ENCODE measurements at regions not wholly inside any gene's neighbourhood (a gene's known extent, or its start where the extent isn't known, plus 50 kb on each side); places are given as distances from the start of the nearest gene placed in this dataset.

GRCh38 chr12:45535610-45536180, 193.8 kb upstream of the ARID2 start:
- Mint-ChIP-seq H3K9me3 (ENCODE audit: low read depth) (no peaks in the 10 kb centered on the region), H3K36me3 (no peaks in the 10 kb centered on the region), H3K27ac (no peak overlapping the region), H3K4me1 (no peaks in the 10 kb centered on the region), H3K27me3 (peaks cover 16% of the 10 kb centered on the region), H3K4me3 (no peak overlapping the region)
- no peak for DNase-seq
- ATAC-seq: no peak
- CTCF ChIA-PET: no interaction called here

GRCh38 chr12:45536284-45536683, 193.2 kb upstream of the ARID2 start:
- DNase-seq: no peak
- no peaks in the 10 kb centered on the region for H3K9me3 Mint-ChIP-seq (ENCODE audit: low read depth)
- H3K27me3 Mint-ChIP-seq: peaks cover 14% of the 10 kb centered on the region
- no peaks in the 10 kb centered on the region for H3K36me3 Mint-ChIP-seq
- no peak overlapping the region for H3K27ac Mint-ChIP-seq
- no peak for ATAC-seq
- no peak overlapping the region for H3K4me3 Mint-ChIP-seq
- CTCF ChIA-PET: no interaction called here
- no peaks in the 10 kb centered on the region for H3K4me1 Mint-ChIP-seq

- H3K36me3 Mint-ChIP-seq: no peaks in the 10 kb centered on the region
- H3K4me1 Mint-ChIP-seq: peaks cover 5% of the 10 kb centered on the region
- CTCF ChIA-PET: interaction anchor here (0.9 to 2.0 kb wide), 3 partner anchors 22 to 185 kb away, joined by 3 to 6 read pairs (median 4); no protein-coding TSS in a partner anchor
- no peak overlapping the region for H3K27ac Mint-ChIP-seq
- DNase-seq (no peak), ATAC-seq (no peak)
- H3K27me3 Mint-ChIP-seq: peaks cover 12% of the 10 kb centered on the region
- no peaks in the 10 kb centered on the region for H3K9me3 Mint-ChIP-seq (ENCODE audit: low read depth)
- no peak overlapping the region for H3K4me3 Mint-ChIP-seq
Measured at GRCh38 chr12:45540661-45541341, 188.7 kb upstream of the ARID2 start.

- no peaks in the 10 kb centered on the region for H3K9me3 Mint-ChIP-seq (ENCODE audit: low read depth)
- DNase-seq (peak; percentile 70), ATAC-seq (peak; percentile 97)
- no peak overlapping the region for H3K4me3 Mint-ChIP-seq
- H3K27me3 Mint-ChIP-seq: peaks cover 10% of the 10 kb centered on the region
- H3K4me1 Mint-ChIP-seq: peaks cover 5% of the 10 kb centered on the region
- CTCF ChIA-PET: interaction anchor here (0.7 to 4.9 kb wide), 42 partner anchors 11 to 466 kb away, joined by 3 to 59 read pairs (median 4); partner anchors contain the start of genes ARID2 and SCAF11
- no peaks in the 10 kb centered on the region for H3K36me3 Mint-ChIP-seq
- H3K27ac Mint-ChIP-seq: no peak overlapping the region
Measured at GRCh38 chr12:45543887-45544286, 185.6 kb upstream of the ARID2 start.

GRCh38 chr12:45546545-45546944, 183.0 kb upstream of the ARID2 start:
- Mint-ChIP-seq H3K27me3 (peaks cover 13% of the 10 kb centered on the region), H3K4me1 (peaks cover 5% of the 10 kb centered on the region), H3K9me3 (ENCODE audit: low read depth) (no peaks in the 10 kb centered on the region), H3K27ac (no peak overlapping the region), H3K36me3 (no peaks in the 10 kb centered on the region), H3K4me3 (no peak overlapping the region)
- DNase-seq (no peak), ATAC-seq (no peak)
- CTCF ChIA-PET: interaction anchor here (1.1 to 4.9 kb wide), 2 partner anchors 179 to 199 kb away, joined by 9 to 44 read pairs; no protein-coding TSS in a partner anchor

GRCh38 chr12:45547132-45547531, 182.4 kb upstream of the ARID2 start:
- Mint-ChIP-seq H3K27ac (no peak overlapping the region), H3K4me3 (no peak overlapping the region), H3K27me3 (peaks cover 13% of the 10 kb centered on the region), H3K9me3 (ENCODE audit: low read depth) (no peaks in the 10 kb centered on the region), H3K4me1 (peaks cover 5% of the 10 kb centered on the region), H3K36me3 (no peaks in the 10 kb centered on the region)
- CTCF ChIA-PET: interaction anchor here (1.1 to 4.9 kb wide), 3 partner anchors 178 to 198 kb away, joined by 3 to 44 read pairs (median 9); no protein-coding TSS in a partner anchor
- ATAC-seq (no peak), DNase-seq (no peak)

GRCh38 chr12:45547822-45548221, 181.7 kb upstream of the ARID2 start:
- H3K27ac Mint-ChIP-seq: no peak overlapping the region
- peaks cover 2% of the 10 kb centered on the region for H3K36me3 Mint-ChIP-seq
- H3K4me3 Mint-ChIP-seq: no peak overlapping the region
- H3K27me3 Mint-ChIP-seq: peaks cover 11% of the 10 kb centered on the region
- DNase-seq (no peak), ATAC-seq (no peak)
- H3K4me1 Mint-ChIP-seq: peaks cover 5% of the 10 kb centered on the region
- no peaks in the 10 kb centered on the region for H3K9me3 Mint-ChIP-seq (ENCODE audit: low read depth)
- CTCF ChIA-PET: interaction anchor here (0.6 to 4.9 kb wide), 4 partner anchors 178 to 197 kb away, joined by 3 to 44 read pairs (median 6); no protein-coding TSS in a partner anchor

- peaks cover 5% of the 10 kb centered on the region for H3K4me1 Mint-ChIP-seq
- H3K9me3 Mint-ChIP-seq (ENCODE audit: low read depth): no peaks in the 10 kb centered on the region
- DNase-seq: no peak
- peaks cover 10% of the 10 kb centered on the region for H3K27me3 Mint-ChIP-seq
- CTCF ChIA-PET: interaction anchor here (0.6 kb wide), 1 partner anchor 178 kb away, joined by 3 read pairs; no protein-coding TSS in a partner anchor
- no peak overlapping the region for H3K27ac Mint-ChIP-seq
- H3K4me3 Mint-ChIP-seq: no peak overlapping the region
- peaks cover 2% of the 10 kb centered on the region for H3K36me3 Mint-ChIP-seq
- no peak for ATAC-seq
Measured at GRCh38 chr12:45548426-45548825, 181.1 kb upstream of the ARID2 start.

GRCh38 chr12:45549337-45549902, 180.1 kb upstream of the ARID2 start:
- DNase-seq (no peak), ATAC-seq (no peak)
- CTCF ChIA-PET: no interaction called here
- Mint-ChIP-seq H3K27me3 (peaks cover 10% of the 10 kb centered on the region), H3K9me3 (ENCODE audit: low read depth) (no peaks in the 10 kb centered on the region), H3K27ac (no peak overlapping the region), H3K36me3 (peaks cover 2% of the 10 kb centered on the region), H3K4me1 (no peaks in the 10 kb centered on the region), H3K4me3 (no peak overlapping the region)

- H3K4me3 Mint-ChIP-seq: no peak overlapping the region
- CTCF ChIA-PET: no interaction called here
- no peaks in the 10 kb centered on the region for H3K4me1 Mint-ChIP-seq
- ATAC-seq (no peak), DNase-seq (no peak)
- peaks cover 2% of the 10 kb centered on the region for H3K36me3 Mint-ChIP-seq
- no peaks in the 10 kb centered on the region for H3K9me3 Mint-ChIP-seq (ENCODE audit: low read depth)
- H3K27me3 Mint-ChIP-seq: peaks cover 3% of the 10 kb centered on the region
- no peak overlapping the region for H3K27ac Mint-ChIP-seq
Measured at GRCh38 chr12:45553204-45553603, 176.3 kb upstream of the ARID2 start.

GRCh38 chr12:45557016-45557415, 172.5 kb upstream of the ARID2 start:
- H3K9me3 Mint-ChIP-seq (ENCODE audit: low read depth): no peaks in the 10 kb centered on the region
- CTCF ChIA-PET: no interaction called here
- peaks cover 2% of the 10 kb centered on the region for H3K36me3 Mint-ChIP-seq
- no peak for ATAC-seq
- H3K27me3 Mint-ChIP-seq: peaks cover 3% of the 10 kb centered on the region
- H3K4me3 Mint-ChIP-seq: no peak overlapping the region
- no peak for DNase-seq
- no peaks in the 10 kb centered on the region for H3K4me1 Mint-ChIP-seq
- no peak overlapping the region for H3K27ac Mint-ChIP-seq

GRCh38 chr12:45558353-45558752, 171.2 kb upstream of the ARID2 start:
- ATAC-seq (no peak), DNase-seq (no peak)
- CTCF ChIA-PET: interaction anchor here (1.2 kb wide), 1 partner anchor 15 kb away, joined by 3 read pairs; no protein-coding TSS in a partner anchor
- no peaks in the 10 kb centered on the region for H3K9me3 Mint-ChIP-seq (ENCODE audit: low read depth)
- no peaks in the 10 kb centered on the region for H3K36me3 Mint-ChIP-seq
- H3K27ac Mint-ChIP-seq: no peak overlapping the region
- H3K4me1 Mint-ChIP-seq: no peaks in the 10 kb centered on the region
- H3K27me3 Mint-ChIP-seq: peaks cover 7% of the 10 kb centered on the region
- no peak overlapping the region for H3K4me3 Mint-ChIP-seq

- CTCF ChIA-PET: no interaction called here
- peaks cover 7% of the 10 kb centered on the region for H3K27me3 Mint-ChIP-seq
Measured at GRCh38 chr12:45559537-45559936, 170.0 kb upstream of the ARID2 start.

GRCh38 chr12:45560689-45561088, 168.8 kb upstream of the ARID2 start:
- Mint-ChIP-seq H3K36me3 (no peaks in the 10 kb centered on the region), H3K27me3 (peaks cover 7% of the 10 kb centered on the region), H3K9me3 (ENCODE audit: low read depth) (no peaks in the 10 kb centered on the region), H3K4me1 (no peaks in the 10 kb centered on the region), H3K27ac (no peak overlapping the region), H3K4me3 (no peak overlapping the region)
- ATAC-seq (no peak), DNase-seq (no peak)
- CTCF ChIA-PET: no interaction called here

More at GRCh38 chr12:45559537-45559936, 170.0 kb upstream of the ARID2 start:
- H3K9me3 Mint-ChIP-seq (ENCODE audit: low read depth): no peaks in the 10 kb centered on the region
- no peak for ATAC-seq
- DNase-seq: no peak
- H3K36me3 Mint-ChIP-seq: no peaks in the 10 kb centered on the region
- H3K4me1 Mint-ChIP-seq: no peaks in the 10 kb centered on the region
- H3K27ac Mint-ChIP-seq: no peak overlapping the region
- no peak overlapping the region for H3K4me3 Mint-ChIP-seq
